ENCODE measurements at regions not wholly inside any gene's neighbourhood (a gene's known extent, or its start where the extent isn't known, plus 50 kb on each side); places are given as distances from the start of the nearest gene placed in this dataset.

GRCh38 chr12:93315385-93315906 lies 62.3 kb upstream of the NUDT4 start:
- no peak for DNase-seq

- no peak for DNase-seq
These were observed 61.7 kb upstream of the NUDT4 start for GRCh38 chr12:93315907-93316622.

- no peak for DNase-seq
These were observed 61.1 kb upstream of the NUDT4 start for GRCh38 chr12:93316623-93316971.

- no peak for DNase-seq
These were observed 60.5 kb upstream of the NUDT4 start for GRCh38 chr12:93317227-93317626.

GRCh38 chr12:93318720-93319522 lies 58.8 kb upstream of the NUDT4 start:
- peak; percentile 91 for DNase-seq

- DNase-seq = no peak
These were observed 58.1 kb upstream of the NUDT4 start for GRCh38 chr12:93319523-93320050.

GRCh38 chr12:93322784-93323183 lies 54.9 kb upstream of the NUDT4 start:
- DNase-seq = no peak

- no peak for DNase-seq
These were observed 53.9 kb upstream of the NUDT4 start for GRCh38 chr12:93323625-93324329.

GRCh38 chr12:93325855-93326254 lies 51.9 kb upstream of the NUDT4 start:
- no peak for DNase-seq

Measured in NCI-H1105 (cell line).